Right renal cortex interstitium (tissue), 3 donors: ENCODE measurements at regions not wholly inside any gene's neighbourhood (a gene's known extent, or its start where the extent isn't known, plus 50 kb on each side); places are given as distances from the start of the nearest gene placed in this dataset.

ENCODE experiments used
- DNase-seq, 3 donors: peaks; one replicate each; pipeline ENCODE4 v3.0.0-alpha.2; 2013; ENCODE audit warnings: low read depth in 3 of 3, low spot score in 2 of 3

- DNase-seq: no peak
These were observed 698.5 kb downstream of the KCNA4 start for GRCh38 chr11:29318134-29318845.

- no peak for DNase-seq
These were observed 699.1 kb downstream of the KCNA4 start for GRCh38 chr11:29317694-29318093.

- DNase-seq: no peak
These were observed 701.6 kb downstream of the KCNA4 start for GRCh38 chr11:29315275-29315674.

GRCh38 chr11:29314211-29314610 lies 702.6 kb downstream of the KCNA4 start:
- DNase-seq: no peak

- no peak for DNase-seq
These were observed 704.0 kb downstream of the KCNA4 start for GRCh38 chr11:29312812-29313211.

- no peak for DNase-seq
These were observed 706.0 kb downstream of the KCNA4 start for GRCh38 chr11:29310725-29311342.

GRCh38 chr11:29309992-29310391 lies 706.8 kb downstream of the KCNA4 start:
- DNase-seq: no peak

- no peak for DNase-seq
These were observed 710.3 kb downstream of the KCNA4 start for GRCh38 chr11:29306527-29306926.

- no peak for DNase-seq
These were observed 711.2 kb downstream of the KCNA4 start for GRCh38 chr11:29305456-29306232.

GRCh38 chr11:29300420-29300819 lies 716.4 kb downstream of the KCNA4 start:
- DNase-seq: no peak

- no peak for DNase-seq
These were observed 720.1 kb downstream of the KCNA4 start for GRCh38 chr11:29296680-29297079.

GRCh38 chr11:29293825-29294224 lies 723.0 kb downstream of the KCNA4 start:
- no peak for DNase-seq

- no peak for DNase-seq
These were observed 734.7 kb downstream of the KCNA4 start for GRCh38 chr11:29282088-29282487.

- DNase-seq: no peak
These were observed 735.5 kb downstream of the KCNA4 start for GRCh38 chr11:29281271-29281777.

- DNase-seq: no peak
These were observed 736.4 kb downstream of the KCNA4 start for GRCh38 chr11:29280452-29280851.

- no peak for DNase-seq
These were observed 737.1 kb downstream of the KCNA4 start for GRCh38 chr11:29279716-29280115.

- DNase-seq: no peak
These were observed 744.7 kb downstream of the KCNA4 start for GRCh38 chr11:29272019-29272654.

- DNase-seq: no peak
These were observed 745.2 kb downstream of the KCNA4 start for GRCh38 chr11:29271616-29272015.

- no peak for DNase-seq
These were observed 748.1 kb downstream of the KCNA4 start for GRCh38 chr11:29268733-29269132.

GRCh38 chr11:29265792-29266191 lies 751.0 kb downstream of the KCNA4 start:
- no peak for DNase-seq

GRCh38 chr11:29265381-29265780 lies 751.4 kb downstream of the KCNA4 start:
- DNase-seq: no peak
